ENCODE measurements at regions not wholly inside any gene's neighbourhood (a gene's known extent, or its start where the extent isn't known, plus 50 kb on each side); places are given as distances from the start of the nearest gene placed in this dataset.
"Not testable (repeated sequence)": the region's sequence is repeated elsewhere in the genome, so short reads cannot be mapped to it uniquely, and the experiment has no call there.

- POLR2A ChIA-PET; H3K27me3 Mint-ChIP-seq (ENCODE audit: low read depth); ATAC-seq: not testable (repeated sequence)
- TF ChIP-seq ZNF281 (CRISPR knock-in tag; IDR thresholded peaks at IDR 0.05): peak; percentile 0; the same call in 1 of the 2 replicates
- TF ChIP-seq FOXK1 (CRISPR knock-in tag; IDR thresholded peaks at IDR 0.05): peak; percentile 71; the same call in 1 of the 2 replicates
- 0 out of 2 replicates have a peak, but pooled peaks have one; percentile 5 for TF ChIP-seq ETV6 (CRISPR knock-in tag; IDR thresholded peaks at IDR 0.05)
- DNase-seq (ENCODE audit: low spot score): peak; percentile 83
- peaks cover 38% of the 10 kb centered on the region for H3K9me3 Mint-ChIP-seq
- peaks cover 23% of the 10 kb centered on the region for H3K4me1 Mint-ChIP-seq
- H3K27ac Mint-ChIP-seq: peak overlapping the region; percentile 90
- peaks cover 27% of the 10 kb centered on the region for H3K36me3 Mint-ChIP-seq
- CTCF ChIA-PET: interaction anchor here (0.6 kb wide), 1 partner anchor 15 kb away, joined by 3 read pairs; no protein-coding TSS in a partner anchor
- peak overlapping the region; percentile 65 for H3K4me3 Mint-ChIP-seq
Observed at GRCh38 chr5:67779893-67780623, 435.5 kb upstream of the PIK3R1 start.

- H3K9me3 Mint-ChIP-seq: peaks cover 16% of the 10 kb centered on the region
- peaks cover 6% of the 10 kb centered on the region for H3K36me3 Mint-ChIP-seq
- no peak overlapping the region for H3K27ac Mint-ChIP-seq
- DNase-seq (ENCODE audit: low spot score) (no peak), ATAC-seq (no peak)
- CTCF ChIA-PET: no interaction called here
- H3K27me3 Mint-ChIP-seq (ENCODE audit: low read depth): no peaks in the 10 kb centered on the region
- POLR2A ChIA-PET: no interaction called here
- TF ChIP-seq RORB (CRISPR knock-in tag; IDR thresholded peaks at IDR 0.05) (no peak), ZSCAN18 (CRISPR knock-in tag; IDR thresholded peaks at IDR 0.05) (no peak), CREM (CRISPR knock-in tag; IDR thresholded peaks at IDR 0.05) (no peak), FOXP4 (CRISPR knock-in tag; IDR thresholded peaks at IDR 0.05) (no peak), STAT6 (CRISPR knock-in tag; conservative IDR thresholded peaks at IDR 0.05; ENCODE audit: low read depth) (no peak), GRHL2 (CRISPR knock-in tag; IDR thresholded peaks at IDR 0.05; ENCODE audit: insufficient replicate concordance, severe bottlenecking) (no peak), AFF4 (CRISPR knock-in tag; IDR thresholded peaks at IDR 0.05; ENCODE audit: borderline replicate concordance) (no peak), ZNF219 (CRISPR knock-in tag; IDR thresholded peaks at IDR 0.05; ENCODE audit: borderline replicate concordance) (no peak), MXD4 (CRISPR knock-in tag; IDR thresholded peaks at IDR 0.05; ENCODE audit: borderline replicate concordance) (no peak), FOXK1 (CRISPR knock-in tag; IDR thresholded peaks at IDR 0.05) (no peak), SMAD4 (CRISPR knock-in tag; IDR thresholded peaks at IDR 0.05) (no peak), TEAD1 (CRISPR knock-in tag; IDR thresholded peaks at IDR 0.05) (no peak), TEAD4 (CRISPR knock-in tag; IDR thresholded peaks at IDR 0.05) (no peak)
- no peak overlapping the region for H3K4me3 Mint-ChIP-seq
- H3K4me1 Mint-ChIP-seq: peaks cover 46% of the 10 kb centered on the region
Observed at GRCh38 chr5:67774786-67775185, 440.8 kb upstream of the PIK3R1 start.

All from WTC11 (cell line).